Adrenal gland (tissue), 9 donors: ENCODE measurements at regions not wholly inside any gene's neighbourhood (a gene's known extent, or its start where the extent isn't known, plus 50 kb on each side); places are given as distances from the start of the nearest gene placed in this dataset.

Experiments used
- DNase-seq, 7 donors: peaks; one replicate each; pipeline ENCODE4 v3.0.0-alpha.2; 2019 to 2020
- H3K27ac ChIP-seq, 5 donors: fragments of 200-600 bp; sonication (generic) in 4 of 5; 1 replicate in 3 of 5; 2 replicates in 2 of 5; pipeline versions ENCODE4 v1.5.1 to v1.8.0; 2016 to 2020; ENCODE audit warnings: mild to moderate bottlenecking in 1 of 5
- H3K27me3 ChIP-seq: fragments of 200-600 bp; 2 replicates; pipeline ENCODE4 v1.8.0; 2021
- H3K36me3 ChIP-seq, 2 donors: fragments of 200-600 bp; replicated peaks in 1 of 2; 1 replicate in 1 of 2; 2 replicates in 1 of 2; pipeline versions ENCODE4 v1.5.1 to v1.8.0; 2018 to 2022
- H3K4me1 ChIP-seq, 2 donors: fragments of 200-600 bp; replicated peaks in 1 of 2; 1 replicate in 1 of 2; 2 replicates in 1 of 2; pipeline versions ENCODE4 v1.5.1 to v1.8.0; 2018 to 2021
- H3K4me3 ChIP-seq, 4 donors: fragments of 200-600 bp; sonication (generic) in 3 of 4; one replicate each; pipeline ENCODE4 v1.5.1; 2016 to 2018
- H3K9me3 ChIP-seq, 3 donors: fragments of 200-600 bp; sonication (generic) in 1 of 3; replicated peaks in 1 of 3; 1 replicate in 2 of 3; 2 replicates in 1 of 3; pipeline versions ENCODE4 v1.5.1 to v1.8.0; 2016 to 2021
- CTCF ChIP-seq, 6 experiments: fragments of 450-650 bp in 4 of 6; fragments of 200-600 bp in 2 of 6; sonication (generic) in 1 of 6; IDR thresholded peaks; 1 replicate in 5 of 6; 2 replicates in 1 of 6; pipeline versions ENCODE4 v1.5.1 to v1.8.0; 2016 to 2021; ENCODE audit warnings: antibody characterized with exemption in 6 of 6, mild to moderate bottlenecking in 2 of 6, moderate library complexity in 1 of 6
- POLR2A ChIP-seq, 2 donors: fragments of 450-650 bp; IDR thresholded peaks; one replicate each; pipeline ENCODE4 v1.6.1; 2017; ENCODE audit warnings: antibody characterized with exemption in 2 of 2, mild to moderate bottlenecking in 2 of 2, moderate library complexity in 1 of 2
- WGBS, 4 donors: extraction: QIAGEN DNeasy Blood & Tissue Kit in 2 of 4; methylation state at CpG; one replicate each; pipeline versions ENCODE4 v1.1.5 to v1.1.7; 2013 to 2017; 5-methylcytosine and 5-hydroxymethylcytosine counted together
- intact Hi-C, 2 donors: fragments of 100-400 bp; cut with DNase I; formaldehyde crosslinking; loops; one replicate each; pipeline versions ENCODE4 v1.14.1 to v1.15.0; 2022 to 2023
- donor health status: healthy with polysubstance abuse.
- donor health status: Bipolar disorder and iron deficiency.
- donor health status: DM: yes; HTN: yes; CAD: no.
- donor health status: DM: no; HTN: no; CAD: no.
- donor health status: DM: no; HTN: no; CAD: no.

DNA sequence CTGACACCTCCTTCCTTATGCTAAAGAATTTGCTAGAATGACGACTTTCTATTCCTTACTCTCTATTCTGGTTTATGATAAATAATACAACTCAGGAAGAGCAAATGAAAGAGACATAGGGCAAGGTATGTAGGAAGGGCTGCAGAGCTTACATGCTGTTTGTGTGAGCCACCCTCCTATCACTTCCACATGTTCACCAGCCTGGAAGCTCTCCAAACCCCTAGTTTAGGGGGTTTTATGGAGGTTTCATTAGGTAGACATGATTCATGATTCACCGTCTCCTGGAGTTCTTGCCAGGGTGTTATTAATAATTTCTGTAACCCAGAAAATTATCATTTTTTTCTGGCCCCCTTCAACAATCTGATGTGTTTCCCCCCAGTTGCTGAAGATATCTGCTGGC lies 172.1 kb upstream of the COL8A1 start:
- no peaks in the 10 kb centered on the region for H3K4me1 ChIP-seq
- H3K4me3 ChIP-seq: no peak overlapping the region
- H3K9me3 ChIP-seq: no peaks in the 10 kb centered on the region
- TF ChIP-seq CTCF (IDR thresholded peaks at IDR 0.05) (no peak), POLR2A (IDR thresholded peaks at IDR 0.05) (no peak)
- H3K27me3 ChIP-seq: no peaks in the 10 kb centered on the region
- no peak overlapping the region for H3K27ac ChIP-seq
- intact Hi-C loops: no loop called here
- WGBS, 4 donors: 71 to 74% (median 73%) methylated on average over 2 of the region's 2 CpGs
- DNase-seq: no peak
- no peaks in the 10 kb centered on the region for H3K36me3 ChIP-seq

GRCh38 chr3:99458013-99458412 lies 180.4 kb upstream of the COL8A1 start:
- Histone ChIP-seq H3K4me3 (no peak overlapping the region), H3K4me1 (no peaks in the 10 kb centered on the region), H3K9me3 (no peaks in the 10 kb centered on the region), H3K27me3 (no peaks in the 10 kb centered on the region), H3K36me3 (no peaks in the 10 kb centered on the region), H3K27ac (no peak overlapping the region)
- 67 to 76% (median 72%) methylated on average over 3 of the region's 3 CpGs for WGBS, 4 donors
- DNase-seq: no peak
- TF ChIP-seq POLR2A (IDR thresholded peaks at IDR 0.05) (no peak), CTCF (IDR thresholded peaks at IDR 0.05) (no peak)
- intact Hi-C loops: no loop called here

DNA sequence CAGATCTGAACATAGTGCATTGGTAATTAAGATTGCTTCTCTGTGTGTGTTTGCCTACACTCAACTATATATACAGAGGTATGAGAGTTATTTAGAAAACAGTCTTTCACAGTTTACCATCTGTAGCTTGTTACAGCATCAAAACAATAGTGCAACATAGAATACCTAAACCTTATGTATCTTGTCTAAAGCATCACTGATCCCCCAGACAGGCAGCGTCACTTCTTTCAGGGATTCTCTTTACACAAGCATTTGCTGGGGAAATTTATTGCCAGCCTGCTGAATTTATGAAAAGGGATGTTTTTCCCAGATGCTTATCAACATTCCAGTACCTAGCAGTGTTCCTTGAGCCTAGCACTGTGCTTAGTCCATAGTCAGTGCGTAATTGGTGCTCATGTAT lies 195.8 kb upstream of the COL8A1 start:
- no peak overlapping the region for H3K4me3 ChIP-seq
- intact Hi-C loops: no loop called here
- no peaks in the 10 kb centered on the region for H3K9me3 ChIP-seq
- 74 to 87% (median 82%) methylated on average over 2 of the region's 2 CpGs for WGBS, 4 donors
- H3K27me3 ChIP-seq: no peaks in the 10 kb centered on the region
- no peak for DNase-seq
- H3K4me1 ChIP-seq: no peaks in the 10 kb centered on the region
- TF ChIP-seq POLR2A (IDR thresholded peaks at IDR 0.05): no peak
- no peak for TF ChIP-seq CTCF (IDR thresholded peaks at IDR 0.05)
- H3K27ac ChIP-seq: no peak overlapping the region
- no peaks in the 10 kb centered on the region for H3K36me3 ChIP-seq

- Histone ChIP-seq H3K4me1 (no peaks in the 10 kb centered on the region), H3K27ac (no peak overlapping the region), H3K4me3 (no peak overlapping the region), H3K9me3 (no peaks in the 10 kb centered on the region), H3K36me3 (no peaks in the 10 kb centered on the region), H3K27me3 (no peaks in the 10 kb centered on the region)
- no peak for TF ChIP-seq CTCF (IDR thresholded peaks at IDR 0.05)
- no peak for TF ChIP-seq POLR2A (IDR thresholded peaks at IDR 0.05)
- intact Hi-C loops: no loop called here
- DNase-seq: no peak
- WGBS, 4 donors: 9 to 28% (median 21%) methylated on average over 1 of the region's 1 CpG
These were observed 198.5 kb upstream of the COL8A1 start for GRCh38 chr3:99439892-99440291.
